ENCODE measurements at regions not wholly inside any gene's neighbourhood (a gene's known extent, or its start where the extent isn't known, plus 50 kb on each side); places are given as distances from the start of the nearest gene placed in this dataset.

GRCh38 chr11:44493930-44494329, 71.5 kb upstream of the CD82 start:
- no peak for DNase-seq

- no peak for DNase-seq
Observed at GRCh38 chr11:44494785-44495184, 70.7 kb upstream of the CD82 start.

- DNase-seq: no peak
Observed at GRCh38 chr11:44496391-44496790, 69.1 kb upstream of the CD82 start.

GRCh38 chr11:44498089-44498871, 67.2 kb upstream of the CD82 start:
- peak; percentile 88 for DNase-seq

- no peak for DNase-seq
Observed at GRCh38 chr11:44502506-44502905, 63.0 kb upstream of the CD82 start.

GRCh38 chr11:44505581-44506054, 59.8 kb upstream of the CD82 start:
- no peak for DNase-seq

GRCh38 chr11:44506375-44507016, 59.0 kb upstream of the CD82 start:
- DNase-seq: no peak

- DNase-seq: no peak
Observed at GRCh38 chr11:44507491-44507890, 58.0 kb upstream of the CD82 start.

GRCh38 chr11:44507896-44508445, 57.5 kb upstream of the CD82 start:
- no peak for DNase-seq

GRCh38 chr11:44509296-44509695, 56.2 kb upstream of the CD82 start:
- no peak for DNase-seq

GRCh38 chr11:44510372-44510771, 55.1 kb upstream of the CD82 start:
- no peak for DNase-seq

GRCh38 chr11:44512818-44513217, 52.6 kb upstream of the CD82 start:
- no peak for DNase-seq

- no peak for DNase-seq
Observed at GRCh38 chr11:44515048-44515447, 50.4 kb upstream of the CD82 start.

All from renal pelvis (tissue), 1 donor.